Psoas muscle (tissue), 7 donors: ENCODE measurements at regions not wholly inside any gene's neighbourhood (a gene's known extent, or its start where the extent isn't known, plus 50 kb on each side); places are given as distances from the start of the nearest gene placed in this dataset.

Source experiments
- ATAC-seq, 4 donors: fragments of 200-7000 bp; cut with Tn5 transposase; one replicate each; pipeline ENCODE4 v1.9.1; 2020; ENCODE audit warnings: moderate library complexity in 3 of 4, mild to moderate bottlenecking in 2 of 4
- DNase-seq, 2 donors: peaks; one replicate each; pipeline ENCODE4 v3.0.0-alpha.2; 2020
- H3K27ac ChIP-seq: fragments of 200-600 bp; one replicate; pipeline ENCODE4 v1.8.0; 2022
- H3K27me3 ChIP-seq, 3 donors: fragments of 200-600 bp in 1 of 3; one replicate each; pipeline versions ENCODE4 v1.6.1 to v1.8.0; 2013 to 2022; ENCODE audit warnings: low read length in 2 of 3, mild to moderate bottlenecking in 2 of 3, moderate library complexity in 1 of 3; ENCODE audit not compliant: insufficient read depth in 3 of 3
- H3K36me3 ChIP-seq, 2 donors: fragments of 200-600 bp in 1 of 2; one replicate each; pipeline versions ENCODE4 v1.6.1 to v1.8.0; 2013 to 2022; ENCODE audit warnings: low read depth in 1 of 2, mild to moderate bottlenecking in 1 of 2, moderate library complexity in 1 of 2; ENCODE audit not compliant: insufficient read depth in 1 of 2
- H3K4me1 ChIP-seq: fragments of 200-600 bp; one replicate; pipeline ENCODE4 v1.8.0; 2022
- H3K4me3 ChIP-seq: fragments of 200-600 bp; one replicate; pipeline ENCODE4 v1.8.0; 2022; ENCODE audit warnings: mild to moderate bottlenecking
- H3K9me3 ChIP-seq: fragments of 200-600 bp; one replicate; pipeline ENCODE4 v1.8.0; 2022
- CTCF ChIP-seq: fragments of 200-600 bp; IDR thresholded peaks from one replicate; pipeline ENCODE4 v1.8.0; 2022; ENCODE audit warnings: antibody characterized with exemption
- WGBS, 3 donors: extraction: QIAGEN DNeasy Blood & Tissue Kit; methylation state at CpG; one replicate each; pipeline versions ENCODE4 v1.1.6 to v1.1.7; 2013; 5-methylcytosine and 5-hydroxymethylcytosine counted together
- intact Hi-C, 2 donors: fragments of 100-400 bp; cut with DNase I; formaldehyde crosslinking; loops; one replicate each; pipeline versions ENCODE4 v1.11.0 to v1.14.2; 2022
- donor health status: healthy with polysubstance abuse.
- donor health status: DM: no; HTN: no; CAD: no; lungs with moderate emphysema.
- donor health status: Bipolar disorder and iron deficiency.
- donor health status: healthy.
- donor health status: DM: yes; HTN: yes; CAD: no.
- donor health status: DM: no; HTN: no; CAD: no.
- donor health status: DM: yes; HTN: yes; CAD: no.

- intact Hi-C loops, result loop anchor here in 1 of 2 donors (10.0 kb wide), 2 partner anchors 214 to 604 kb away; no protein-coding TSS in a partner anchor
- Histone ChIP-seq H3K4me1 (no peaks in the 10 kb centered on the region), H3K27me3 (peaks cover 0 to 27% (median 0%) of the 10 kb centered on the region in 3 donors), H3K36me3 (no peaks in the 10 kb centered on the region), H3K9me3 (no peaks in the 10 kb centered on the region), H3K27ac (no peak overlapping the region), H3K4me3 (no peak overlapping the region)
- 0% methylated on average over 1 of the region's 1 CpG for WGBS, 3 donors
- ATAC-seq (no peak), DNase-seq (no peak)
- TF ChIP-seq CTCF, result no peak
Observed at GRCh38 chr22:27400811-27401210, 400.7 kb downstream of the MN1 start.

- H3K36me3 ChIP-seq, result no peaks in the 10 kb centered on the region
- H3K27ac ChIP-seq, result no peak overlapping the region
- no peak for TF ChIP-seq CTCF
- no peak overlapping the region for H3K4me3 ChIP-seq
- H3K9me3 ChIP-seq, result no peaks in the 10 kb centered on the region
- H3K4me1 ChIP-seq, result no peaks in the 10 kb centered on the region
- WGBS, 3 donors, result 65 to 68% (median 66%) methylated on average over 3 of the region's 3 CpGs
- peaks cover 0 to 27% (median 0%) of the 10 kb centered on the region in 3 donors for H3K27me3 ChIP-seq
- no peak for ATAC-seq
- intact Hi-C loops, result loop anchor here in 1 of 2 donors (10.0 kb wide), 2 partner anchors 213 to 603 kb away; no protein-coding TSS in a partner anchor
- DNase-seq, result no peak
Observed at GRCh38 chr22:27401321-27401720, 400.2 kb downstream of the MN1 start.

GRCh38 chr22:27404441-27404840, 397.1 kb downstream of the MN1 start:
- no peaks in the 10 kb centered on the region for H3K9me3 ChIP-seq
- no peak overlapping the region for H3K27ac ChIP-seq
- 90 to 96% (median 95%) methylated on average over 5 of the region's 5 CpGs for WGBS, 3 donors
- TF ChIP-seq CTCF, result no peak
- H3K36me3 ChIP-seq, result no peaks in the 10 kb centered on the region
- H3K4me3 ChIP-seq, result no peak overlapping the region
- DNase-seq (no peak), ATAC-seq (no peak)
- H3K27me3 ChIP-seq, result peaks cover 0 to 11% (median 0%) of the 10 kb centered on the region in 3 donors
- H3K4me1 ChIP-seq, result no peaks in the 10 kb centered on the region
- intact Hi-C loops, result loop anchor here in 1 of 2 donors (10.0 kb wide), 2 partner anchors 210 to 600 kb away; no protein-coding TSS in a partner anchor

- TF ChIP-seq CTCF, result peak; percentile 78
Observed at GRCh38 chr22:27405672-27406388, 395.7 kb downstream of the MN1 start.

More at GRCh38 chr22:27405672-27406388, 395.7 kb downstream of the MN1 start:
- WGBS, 3 donors, result 57 to 61% (median 59%) methylated on average over 10 of the region's 10 CpGs
- Histone ChIP-seq H3K36me3 (no peaks in the 10 kb centered on the region), H3K27me3 (peaks cover 0 to 7% (median 0%) of the 10 kb centered on the region in 3 donors), H3K27ac (no peak overlapping the region), H3K4me1 (no peaks in the 10 kb centered on the region), H3K9me3 (no peaks in the 10 kb centered on the region), H3K4me3 (no peak overlapping the region)
- intact Hi-C loops, result loop anchor here (1.0 to 10.0 kb wide), 5 partner anchors 209 to 599 kb away; no protein-coding TSS in a partner anchor
- peak; percentile 65 to 78 for DNase-seq
- ATAC-seq, result peak; percentile 83 to 94 (median 88)
